HG03432 (cell line): ENCODE measurements at regions not wholly inside any gene's neighbourhood (a gene's known extent, or its start where the extent isn't known, plus 50 kb on each side); places are given as distances from the start of the nearest gene placed in this dataset.
A peak's percentile ranks its signal among the peaks of the same experiment; 100 is the strongest.
"Not testable (repeated sequence)": the region's sequence is repeated elsewhere in the genome, so short reads cannot be mapped to it uniquely, and the experiment has no call there.

Source experiments
- ATAC-seq: cut with Tn5 transposase; IDR thresholded peaks from one replicate; pipeline ENCODE4 v1.9.1; 2021; ENCODE audit warnings: mild to moderate bottlenecking, moderate library complexity; ENCODE audit not compliant: unreplicated experiment

DNA sequence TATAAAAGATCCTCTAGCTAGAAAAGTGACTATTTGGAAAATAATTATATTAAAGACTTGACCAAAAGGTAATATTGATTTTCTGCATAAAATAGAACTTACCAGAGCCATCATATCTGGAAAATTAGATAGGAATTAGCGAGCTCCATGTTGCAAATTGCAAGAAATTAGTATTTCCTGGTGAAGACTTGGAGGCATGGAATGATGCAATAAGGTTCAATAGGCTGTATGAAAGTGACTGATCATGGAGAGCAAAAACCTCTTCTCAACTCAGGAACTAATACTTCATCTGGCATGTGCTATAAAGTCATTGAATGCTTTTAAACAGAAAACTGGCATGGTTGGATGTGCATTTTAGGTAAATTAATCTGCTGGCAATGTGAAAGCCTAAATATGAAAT lies 66.3 kb upstream of the UFM1 start:
- ATAC-seq = no peak

DNA sequence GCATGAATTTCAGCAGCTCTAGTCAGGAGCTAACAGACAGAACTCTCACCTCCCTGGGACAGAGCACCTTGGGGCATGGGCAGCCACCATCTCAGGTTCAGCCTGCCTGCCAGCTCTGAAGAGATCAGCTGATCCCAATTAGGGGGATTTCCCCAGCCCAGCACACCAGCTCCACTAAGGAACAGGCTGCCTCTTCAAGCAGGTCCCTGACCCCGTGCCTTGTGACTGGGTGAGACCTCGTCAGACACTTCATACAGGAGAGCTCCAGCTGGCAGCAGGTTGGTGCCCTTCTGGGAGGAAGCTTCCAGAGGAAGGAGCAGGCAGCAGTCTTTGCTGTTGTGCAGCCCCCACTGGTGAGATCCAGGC lies 84.5 kb upstream of the UFM1 start:
- no peak for ATAC-seq

DNA sequence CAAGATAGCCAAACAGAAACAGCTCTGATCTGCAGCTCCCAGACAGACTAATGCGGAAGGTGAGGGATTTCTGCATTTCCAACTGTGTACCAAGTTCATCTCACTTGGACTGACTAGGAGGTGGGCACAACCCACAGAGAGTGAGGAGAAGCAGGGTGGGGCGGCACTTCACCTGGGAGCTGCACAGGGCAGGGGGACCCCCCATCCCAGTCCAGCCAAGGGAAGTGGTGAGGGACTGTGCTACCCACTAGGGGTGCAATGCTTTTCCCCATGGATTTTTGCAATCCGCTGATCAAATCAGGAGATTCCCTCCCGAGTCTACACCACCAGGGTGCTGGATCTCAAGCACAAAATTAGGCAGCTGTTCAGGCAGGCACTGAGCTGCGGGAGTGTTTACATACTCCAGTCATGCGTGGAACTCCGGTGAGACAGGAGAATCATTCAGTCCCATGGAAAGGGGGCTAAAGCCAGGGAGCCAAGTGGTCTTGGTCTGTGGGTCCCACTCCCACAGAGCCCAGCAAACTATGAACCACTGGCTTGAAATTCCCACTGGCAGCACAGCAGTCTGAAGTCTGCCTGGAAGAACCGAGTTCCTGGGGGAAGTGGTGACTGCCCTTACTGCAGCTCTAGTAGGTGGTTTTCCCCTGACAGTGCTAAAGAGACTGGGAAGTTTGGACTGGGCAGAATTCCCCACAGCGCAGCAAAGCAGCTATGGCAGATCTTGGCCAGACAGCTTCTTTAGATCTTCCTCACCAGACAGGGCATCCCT lies 85.1 kb upstream of the UFM1 start:
- ATAC-seq = no peak

DNA sequence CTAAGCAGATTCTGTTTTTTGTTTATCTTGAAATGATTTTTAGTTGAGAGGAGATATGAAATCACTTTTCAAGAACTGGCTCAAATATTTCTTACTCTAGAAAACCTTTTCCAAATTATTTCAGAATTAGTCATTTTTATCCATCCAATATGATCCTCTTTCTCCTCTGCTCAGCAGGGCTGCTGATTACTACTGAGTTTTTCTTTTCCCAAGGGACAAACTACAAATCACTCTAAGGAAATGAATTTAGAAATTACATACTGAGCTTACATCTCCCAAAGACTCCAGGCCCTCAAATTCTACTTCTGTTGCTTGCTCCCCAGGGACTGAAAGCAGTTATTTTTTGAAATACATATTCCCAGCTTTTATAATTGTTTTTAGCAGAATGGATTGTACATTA lies 87.4 kb upstream of the UFM1 start:
- no peak for ATAC-seq

DNA sequence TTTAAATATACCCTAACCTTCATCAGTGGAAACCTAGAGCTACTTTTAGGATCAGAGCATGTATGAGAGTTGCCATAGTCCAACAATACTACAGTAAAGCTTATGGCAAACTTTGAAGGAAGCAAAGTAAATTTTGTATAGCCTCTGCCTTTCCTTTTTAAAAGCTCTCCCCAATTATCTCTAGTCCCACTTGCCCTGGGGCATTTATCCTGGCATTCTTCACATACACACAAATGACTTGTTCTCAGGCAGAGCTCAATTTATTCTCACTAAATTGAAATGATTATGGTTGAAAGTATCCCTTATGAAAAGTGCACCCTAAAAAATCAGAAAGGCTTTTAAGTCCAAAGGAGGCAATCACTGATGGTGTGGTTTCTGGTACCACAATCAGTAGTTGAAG lies 94.1 kb upstream of the UFM1 start:
- ATAC-seq = no peak

DNA sequence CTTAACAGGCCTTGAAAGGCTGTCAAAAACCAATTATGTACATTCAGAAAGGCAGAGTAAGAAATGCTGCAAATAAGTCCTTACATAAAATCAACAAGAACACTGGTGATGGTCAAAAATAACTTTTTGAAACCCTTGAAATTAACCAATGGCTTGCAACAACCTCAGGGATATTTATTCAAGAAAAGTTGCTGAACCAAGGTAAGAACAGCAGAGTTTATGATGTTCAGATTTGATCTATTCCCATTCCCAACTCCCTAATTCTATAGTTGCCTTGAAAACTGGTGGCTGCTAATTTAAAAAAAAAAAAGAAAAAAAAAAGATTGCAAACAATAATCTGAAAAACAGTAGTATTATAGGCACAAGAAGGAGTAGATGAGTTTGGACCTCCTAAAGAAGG lies 109.8 kb upstream of the UFM1 start:
- ATAC-seq = no peak

DNA sequence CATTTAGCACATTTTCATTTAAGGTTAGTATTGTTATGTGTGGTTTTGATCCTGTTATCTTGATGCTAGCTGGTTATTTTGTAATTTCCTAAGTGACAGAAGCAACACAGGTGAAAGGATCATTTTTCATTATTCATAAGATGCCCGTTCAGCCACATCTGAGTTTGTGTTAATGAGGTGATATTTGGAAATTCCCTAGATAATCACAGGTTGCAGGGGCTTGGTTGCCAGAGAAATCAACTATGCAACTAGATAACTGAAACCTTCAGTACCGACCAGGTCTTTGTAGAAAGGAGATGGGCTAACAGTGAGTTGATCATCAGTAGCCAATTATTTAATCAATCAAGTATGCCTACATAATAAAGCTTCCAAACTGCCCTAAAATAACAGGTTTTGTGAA lies 121.3 kb upstream of the UFM1 start:
- no peak for ATAC-seq

DNA sequence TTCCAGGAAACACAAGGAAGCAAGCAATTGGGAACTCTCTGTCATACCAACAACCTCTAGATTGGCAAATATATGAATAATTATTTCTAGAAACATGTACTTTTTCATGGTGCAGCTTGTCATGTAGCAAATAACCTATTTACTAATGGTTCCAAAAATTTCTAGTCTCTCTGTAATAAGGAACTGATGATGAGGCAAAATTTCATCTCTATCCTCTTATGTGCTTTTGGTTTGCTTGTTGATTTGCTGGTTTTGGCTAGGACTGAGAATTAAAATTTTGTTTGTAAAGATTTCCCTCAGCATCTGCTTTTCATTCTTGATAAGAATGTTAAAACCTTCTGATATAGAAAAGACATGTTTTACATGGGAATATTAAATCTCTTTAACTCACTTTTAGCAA lies 123.2 kb upstream of the UFM1 start:
- ATAC-seq = no peak

DNA sequence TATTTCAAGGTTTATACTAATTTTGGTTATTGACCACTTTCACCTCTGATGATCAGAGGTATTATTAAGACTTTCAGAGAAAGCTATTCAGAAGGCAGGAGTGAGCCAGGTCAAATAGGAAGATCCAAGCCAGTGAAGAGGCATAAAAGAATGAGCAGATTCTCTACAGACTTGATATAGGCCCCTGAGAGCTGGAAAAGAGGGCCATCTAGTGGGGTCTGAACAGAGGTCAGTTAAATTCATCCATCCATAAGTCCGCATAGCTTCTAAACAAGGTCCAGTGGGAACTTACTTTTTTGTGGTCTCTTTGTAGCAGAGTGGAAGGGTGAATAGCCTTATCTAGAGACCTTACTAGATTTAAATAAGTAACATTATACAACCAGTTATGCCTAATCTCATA lies 126.6 kb upstream of the UFM1 start:
- no peak for ATAC-seq

DNA sequence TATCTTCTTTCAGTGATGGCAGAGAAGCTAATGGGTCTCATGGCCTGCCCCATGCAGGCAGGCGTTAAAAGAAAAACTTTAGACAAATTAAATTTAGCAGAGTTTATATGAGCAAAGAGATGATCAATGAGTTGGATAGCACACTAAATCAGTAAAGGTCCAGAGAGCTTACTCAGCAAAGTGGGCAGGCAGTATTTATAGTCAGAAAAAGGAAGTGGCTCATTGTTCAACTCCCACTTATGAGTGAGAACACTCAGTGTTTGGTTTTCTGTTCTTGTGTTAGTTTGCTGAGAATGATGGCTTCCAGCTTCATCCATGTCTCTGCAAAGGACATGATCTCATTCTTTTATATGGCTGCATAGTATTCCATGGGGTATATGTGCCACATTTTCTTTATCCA lies 128.5 kb upstream of the UFM1 start:
- ATAC-seq = not testable (repeated sequence)

DNA sequence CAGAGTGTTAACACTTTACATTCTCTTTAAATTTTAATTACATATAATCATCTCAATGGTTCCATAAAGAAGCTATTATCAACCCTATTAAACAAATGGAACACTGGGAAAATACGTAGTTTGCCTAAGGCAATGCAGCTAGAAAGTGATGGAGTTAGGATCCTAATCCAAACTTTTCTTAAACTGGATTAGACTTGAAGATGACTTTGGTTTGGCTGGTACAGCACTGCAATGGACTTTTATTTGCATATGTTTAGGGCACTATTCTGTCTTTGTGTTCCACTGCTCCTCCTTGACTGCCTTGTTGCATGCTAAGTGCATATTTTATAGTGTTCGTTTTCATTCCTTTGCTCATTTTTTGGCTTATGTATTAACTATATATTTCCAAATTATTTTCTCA lies 133.5 kb upstream of the UFM1 start:
- no peak for ATAC-seq

DNA sequence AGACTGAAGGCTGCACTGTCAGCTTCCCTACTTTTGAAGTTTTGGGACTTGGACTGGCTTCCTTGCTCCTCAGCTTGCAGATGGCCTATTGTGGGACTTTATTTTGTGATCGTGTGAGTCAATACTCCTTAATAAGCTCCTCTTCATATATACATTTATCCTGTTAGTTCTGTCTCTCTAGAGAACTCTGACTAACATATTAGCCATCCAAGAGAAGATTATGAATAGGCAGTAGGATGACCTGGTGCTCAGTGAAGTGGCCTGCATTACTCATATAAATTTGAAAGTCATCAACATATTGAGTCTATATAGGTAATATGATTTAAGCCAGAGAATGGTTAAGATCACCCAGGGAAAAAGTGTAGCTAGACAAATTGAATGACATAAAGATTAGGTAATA lies 136.3 kb upstream of the UFM1 start:
- no peak for ATAC-seq

DNA sequence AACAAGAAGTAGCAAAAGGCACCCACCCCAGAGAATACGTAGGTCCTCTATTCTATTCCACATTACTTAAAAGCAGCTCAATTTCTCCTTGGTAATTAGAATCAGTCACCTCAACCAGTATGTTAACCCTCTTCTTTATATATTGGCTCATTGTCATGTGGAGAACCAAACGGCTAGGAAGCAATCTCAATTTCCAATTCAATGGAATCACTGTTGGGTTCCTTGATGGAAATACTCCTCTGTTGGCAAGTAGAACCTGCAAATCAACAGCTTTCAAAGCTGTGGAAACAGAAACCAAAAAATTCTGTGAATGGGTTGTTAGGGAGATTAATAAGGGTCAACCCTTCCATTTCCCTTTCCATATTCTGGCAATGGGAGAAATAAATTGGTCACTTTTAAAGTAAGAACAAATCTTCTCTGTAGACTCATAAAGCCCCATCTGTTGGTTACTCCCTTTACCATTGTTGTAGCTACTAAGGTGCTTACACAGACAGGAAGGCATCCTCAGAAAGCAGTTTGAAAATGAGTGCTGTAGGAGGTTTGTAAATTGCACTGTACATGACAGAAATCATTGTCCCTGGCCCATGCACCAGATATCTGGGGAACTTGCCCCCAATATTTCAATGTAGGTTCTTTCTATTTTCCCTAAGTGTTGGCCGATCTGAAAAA lies 138.6 kb upstream of the UFM1 start:
- no peak for ATAC-seq

DNA sequence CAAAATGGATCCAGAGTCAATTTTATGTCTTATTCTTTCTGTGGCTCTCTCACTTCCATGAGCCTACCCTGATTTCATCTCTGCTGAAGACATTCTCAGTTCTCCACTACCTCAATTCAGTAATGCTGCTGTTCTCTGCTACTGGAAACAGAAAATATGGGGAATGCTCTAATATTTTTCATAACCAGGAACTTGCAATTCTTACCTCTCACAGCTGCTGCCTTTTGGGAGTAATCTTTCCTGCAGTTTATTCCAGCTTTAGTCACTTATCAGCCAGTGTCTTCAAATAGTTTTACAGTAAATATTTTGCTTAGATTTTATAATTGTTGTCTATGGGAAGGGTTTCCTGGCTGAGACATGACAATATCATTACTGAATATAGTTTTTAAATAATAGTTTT lies 145.1 kb upstream of the UFM1 start:
- ATAC-seq = no peak

DNA sequence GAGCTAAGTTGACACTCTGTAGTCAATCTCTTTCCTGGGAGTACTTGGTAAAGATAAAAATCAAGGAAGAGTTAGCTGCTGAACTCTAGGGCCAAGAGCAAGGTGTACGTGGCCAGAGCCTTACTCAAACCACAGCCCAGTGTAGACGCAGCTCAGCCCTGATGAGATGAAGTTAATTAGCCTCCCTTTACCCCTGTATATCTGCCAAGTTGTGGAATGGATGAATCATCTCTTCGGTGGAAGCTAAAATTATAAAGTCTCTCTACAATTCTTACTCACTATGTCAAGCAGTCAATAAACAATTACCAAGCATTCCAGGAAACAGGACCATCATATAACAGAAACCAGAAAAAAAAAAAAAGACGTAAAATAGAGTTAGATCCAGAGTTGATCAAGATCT lies 146.9 kb upstream of the UFM1 start:
- no peak for ATAC-seq

DNA sequence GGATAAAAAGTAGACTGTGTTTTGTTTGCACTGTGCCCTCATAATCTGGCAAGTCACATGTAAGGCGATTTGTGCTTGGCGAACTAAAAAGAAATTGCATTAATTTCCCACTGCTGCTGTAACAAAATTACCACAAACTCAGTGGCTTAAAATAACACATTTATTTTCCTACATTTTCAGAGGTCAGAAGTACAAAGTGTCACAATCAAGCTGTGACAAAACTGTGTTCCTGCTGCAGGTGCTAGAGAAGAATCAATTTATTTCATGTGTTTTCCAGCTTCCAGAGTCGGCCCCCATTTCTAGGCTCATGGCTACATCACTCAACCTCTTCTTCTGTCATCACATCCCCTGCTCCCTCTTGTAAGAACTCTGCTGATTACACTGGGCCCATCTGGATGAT lies 158.6 kb upstream of the UFM1 start:
- no peak for ATAC-seq

DNA sequence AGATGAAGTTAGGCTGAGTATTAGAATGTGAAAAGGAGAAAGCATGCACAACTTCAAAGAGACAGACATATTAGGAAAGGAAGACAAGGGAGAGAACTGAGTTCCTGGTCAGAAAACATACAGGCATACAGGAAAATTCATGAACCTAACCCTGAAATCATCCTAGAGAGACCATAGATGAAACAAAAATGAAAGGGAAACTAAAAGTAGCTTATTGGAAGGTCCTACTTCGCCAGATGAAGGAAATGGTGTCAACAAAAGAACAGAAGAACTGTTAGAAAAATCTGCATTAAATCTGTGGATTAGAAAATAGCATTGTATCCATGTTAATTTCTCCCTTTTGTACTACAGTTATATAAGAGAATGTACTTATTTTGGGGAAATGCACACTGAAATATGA lies 169.0 kb upstream of the UFM1 start:
- ATAC-seq = peak; percentile 77

DNA sequence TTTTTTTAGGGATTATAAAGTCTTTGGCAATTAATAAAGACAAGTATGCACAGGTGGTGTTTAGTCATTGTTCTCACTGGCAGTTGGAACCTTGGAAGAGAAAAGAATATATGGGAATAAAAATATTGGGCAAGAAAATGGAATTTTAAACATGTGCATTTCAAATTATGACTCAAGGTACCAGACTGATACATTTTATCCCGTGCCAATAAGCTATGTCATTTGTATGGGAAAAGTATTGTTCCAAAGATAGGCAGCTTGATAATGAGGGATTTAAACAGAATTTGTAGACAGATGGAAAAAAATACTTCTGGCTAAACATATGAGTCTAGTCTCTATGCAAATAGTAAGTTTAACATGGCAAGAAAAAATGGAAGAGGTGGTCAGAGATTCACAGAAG lies 169.5 kb upstream of the UFM1 start:
- ATAC-seq = no peak

DNA sequence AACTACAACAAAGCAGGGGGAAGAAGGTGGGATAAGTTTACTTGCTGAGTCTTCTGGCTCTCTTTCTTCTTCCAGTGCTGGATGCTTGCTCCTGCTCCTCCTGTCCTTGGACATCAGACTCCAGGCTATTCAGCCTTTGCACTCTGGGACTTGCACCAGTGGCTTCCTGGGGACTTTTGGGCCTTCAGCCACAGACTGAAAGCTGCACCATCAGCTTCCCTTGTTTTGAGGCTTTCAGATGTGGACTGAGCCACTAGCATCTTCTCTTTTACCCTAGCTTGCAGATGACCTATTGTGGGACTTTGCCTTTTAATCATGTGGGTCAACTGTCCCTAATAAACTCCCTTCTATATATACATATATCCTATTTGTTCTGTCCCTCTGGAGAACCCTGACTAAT lies 173.0 kb upstream of the UFM1 start:
- no peak for ATAC-seq

DNA sequence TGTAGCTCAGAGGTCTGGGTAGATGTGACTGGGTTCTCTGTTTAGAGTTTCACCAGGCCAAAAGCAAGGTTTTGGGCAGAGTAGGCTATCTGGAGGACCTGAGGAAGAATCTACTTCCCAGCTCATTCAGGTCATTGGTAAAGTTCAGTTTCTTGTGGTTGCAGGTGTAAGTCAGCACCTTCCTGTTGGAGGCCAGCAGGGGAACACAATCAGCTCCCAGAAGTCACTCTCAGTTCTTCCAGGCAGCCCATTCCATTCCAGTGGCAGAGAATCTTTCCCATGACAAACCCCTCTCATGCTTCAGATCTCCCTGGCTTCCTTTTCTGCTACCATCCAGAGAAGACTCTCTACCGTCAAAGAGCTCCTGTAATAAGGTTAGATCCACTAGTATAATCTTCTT lies 176.2 kb upstream of the UFM1 start:
- ATAC-seq = no peak

DNA sequence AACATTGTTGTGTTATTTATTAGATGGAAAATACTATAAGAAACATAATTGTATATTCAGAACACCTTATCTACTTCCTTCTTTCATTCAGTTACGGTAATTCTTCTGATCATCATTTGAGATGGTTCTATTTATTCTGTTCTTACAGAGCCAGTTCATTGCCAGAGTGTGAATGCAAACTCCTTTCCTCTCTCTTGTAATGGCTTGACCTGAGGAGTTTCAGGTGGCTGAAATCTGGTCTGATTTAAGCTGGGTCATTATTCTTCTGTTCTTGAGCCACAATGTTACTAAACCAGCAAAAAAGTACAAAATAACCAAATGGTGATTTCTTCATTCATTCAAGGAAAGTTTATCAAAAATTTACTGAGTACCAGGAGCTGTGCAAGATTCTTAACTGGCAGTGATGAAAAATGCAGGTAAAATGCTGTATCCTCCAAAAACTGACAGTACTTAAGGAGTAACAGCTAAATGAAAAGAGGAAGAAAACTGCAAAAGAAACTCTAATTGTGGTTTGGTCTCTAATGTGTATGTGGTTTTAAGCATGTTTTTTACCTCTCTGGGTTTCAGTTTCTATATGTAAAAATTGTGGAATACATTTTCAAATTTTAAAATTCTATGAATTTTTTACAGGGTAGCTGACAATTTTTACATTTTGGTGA lies 182.4 kb upstream of the UFM1 start:
- ATAC-seq = peak; percentile 99

DNA sequence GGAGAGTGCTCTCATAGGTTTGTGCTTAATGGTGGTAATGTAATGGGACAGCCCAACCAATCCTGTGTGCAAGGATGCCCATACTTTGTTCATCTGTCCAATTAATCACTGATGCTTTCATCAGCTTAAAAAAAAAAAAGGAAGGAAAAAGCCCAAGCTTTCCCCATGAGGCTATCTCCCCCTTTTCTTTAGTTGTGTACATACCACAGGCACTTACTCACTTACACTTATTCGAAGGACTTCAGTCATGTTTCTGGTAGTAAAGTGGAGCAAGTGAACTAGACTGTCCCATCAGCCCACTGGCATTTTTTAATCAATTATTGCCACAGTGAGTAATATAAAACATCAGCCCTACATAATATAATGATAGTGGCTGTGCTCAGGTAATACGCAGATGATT lies 183.5 kb upstream of the UFM1 start:
- no peak for ATAC-seq
